ENCODE measurements at regions not wholly inside any gene's neighbourhood (a gene's known extent, or its start where the extent isn't known, plus 50 kb on each side); places are given as distances from the start of the nearest gene placed in this dataset.

DNA sequence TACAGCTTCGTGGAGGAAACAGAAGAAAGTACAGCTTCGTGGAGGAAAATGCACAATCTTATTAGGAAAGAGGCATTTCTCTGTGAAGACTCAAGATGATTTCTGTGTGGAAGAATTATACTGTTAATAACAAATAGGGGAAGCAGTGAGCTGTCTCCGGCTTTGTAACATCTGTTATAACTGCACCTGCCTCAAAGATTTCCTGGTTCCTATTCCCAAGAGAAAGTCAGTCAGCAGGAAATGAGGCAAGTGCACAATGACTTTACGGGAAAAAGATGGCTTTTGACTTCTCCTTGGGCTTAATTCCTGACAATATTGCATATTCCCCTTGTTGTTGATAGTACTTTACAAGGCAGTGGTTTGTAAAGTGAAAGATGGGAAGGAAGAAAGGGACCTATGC is 538.5 kb downstream of the BMP2 start:
- in situ Hi-C loops (cut with MboI; ENCODE audit: low sequenced_read_pairs): no loop called here

DNA sequence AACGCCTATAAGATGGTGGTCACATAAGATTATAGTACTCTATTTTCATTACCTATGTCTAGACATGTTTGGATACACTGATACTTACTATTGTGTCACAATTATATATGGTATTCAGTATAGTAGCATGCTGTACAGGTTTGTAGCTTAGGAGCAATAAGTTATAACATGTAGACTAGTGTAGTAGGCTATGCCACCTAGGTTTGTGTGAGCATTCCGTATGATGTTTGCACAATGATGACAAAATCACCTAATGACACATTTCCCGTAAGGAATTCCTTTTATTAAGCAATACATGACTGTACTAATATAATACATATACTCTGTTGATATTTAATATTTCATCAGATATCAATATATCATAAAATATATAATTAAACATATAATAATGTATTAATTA is 540.7 kb downstream of the BMP2 start:
- in situ Hi-C loops (cut with MboI; ENCODE audit: low sequenced_read_pairs): no loop called here

DNA sequence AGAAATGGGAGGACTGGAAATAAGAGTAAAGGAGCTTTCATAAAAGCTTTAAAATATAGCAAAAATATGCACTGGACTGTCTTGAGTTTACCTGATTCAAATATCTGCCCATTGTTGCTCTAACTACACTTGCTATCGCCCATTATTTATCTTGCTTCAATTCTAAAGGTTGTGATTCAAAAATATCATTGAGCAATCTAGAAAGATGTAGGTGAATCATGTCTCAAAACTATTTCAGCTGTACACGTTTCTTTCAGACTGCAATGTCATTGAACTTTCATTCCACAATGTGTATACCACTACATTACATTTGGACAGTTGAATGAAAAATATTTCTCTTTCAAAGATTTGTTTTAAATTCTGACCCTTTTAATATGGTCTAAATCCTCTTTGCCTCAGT is 545.6 kb downstream of the BMP2 start:
- in situ Hi-C loops (cut with MboI; ENCODE audit: low sequenced_read_pairs): no loop called here

DNA sequence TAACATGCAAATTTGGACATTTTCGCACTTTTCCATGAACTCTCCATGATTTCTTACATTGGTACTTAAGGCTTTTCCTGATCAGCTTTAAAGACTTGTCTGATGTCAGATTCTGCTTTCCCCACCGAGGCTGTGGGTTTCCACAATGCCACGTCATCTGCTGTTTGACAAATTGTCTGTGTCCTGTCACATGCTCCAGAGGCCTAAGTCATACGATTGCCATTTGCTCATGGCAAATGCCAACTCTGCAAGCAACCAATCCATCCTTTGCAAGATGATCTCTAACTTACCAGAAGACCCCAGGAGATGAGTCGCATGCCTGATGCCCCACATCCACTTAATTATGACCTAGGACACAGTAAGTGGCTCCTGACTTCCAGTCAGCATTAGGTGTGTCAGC is 556.5 kb downstream of the BMP2 start:
- in situ Hi-C loops (cut with MboI; ENCODE audit: low sequenced_read_pairs): no loop called here

DNA sequence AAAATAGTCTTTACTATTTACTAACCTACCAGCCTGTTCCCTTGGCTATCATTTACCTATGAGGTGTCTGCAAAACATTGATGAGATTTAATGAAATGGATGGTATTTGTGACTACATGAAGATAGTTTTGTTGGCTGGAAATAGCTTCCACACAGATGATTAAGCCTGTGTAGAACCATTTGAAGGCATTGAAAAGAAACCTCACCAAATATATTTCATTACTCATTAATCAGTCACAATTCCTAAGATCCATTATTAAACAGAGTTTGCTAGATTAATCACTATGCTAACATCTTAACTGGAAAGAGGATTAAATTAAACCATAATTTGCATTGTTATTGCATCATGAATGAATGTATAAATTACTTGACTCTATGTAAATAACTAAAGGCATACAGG is 560.3 kb downstream of the BMP2 start:
- in situ Hi-C loops (cut with MboI; ENCODE audit: low sequenced_read_pairs): no loop called here

DNA sequence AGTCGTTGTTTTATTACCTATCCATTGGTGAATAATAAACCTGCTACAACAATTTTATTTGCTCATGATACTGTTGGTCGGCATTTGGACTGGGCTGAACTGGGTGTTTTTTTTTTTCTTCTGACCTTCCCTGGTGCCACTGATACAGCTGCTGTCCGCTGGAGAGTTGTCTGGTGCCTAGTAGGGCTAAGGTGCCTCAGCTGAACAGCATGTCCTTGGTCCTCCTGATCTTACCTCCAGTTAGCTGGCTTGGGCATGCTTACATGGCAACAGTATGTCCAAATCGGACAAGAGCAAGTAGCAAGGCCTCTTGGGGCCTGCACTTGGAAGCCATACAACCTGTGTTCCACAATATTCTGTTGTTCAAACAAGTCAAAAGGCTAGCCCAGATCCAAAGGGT is 563.4 kb downstream of the BMP2 start:
- in situ Hi-C loops (cut with MboI; ENCODE audit: low sequenced_read_pairs): no loop called here

DNA sequence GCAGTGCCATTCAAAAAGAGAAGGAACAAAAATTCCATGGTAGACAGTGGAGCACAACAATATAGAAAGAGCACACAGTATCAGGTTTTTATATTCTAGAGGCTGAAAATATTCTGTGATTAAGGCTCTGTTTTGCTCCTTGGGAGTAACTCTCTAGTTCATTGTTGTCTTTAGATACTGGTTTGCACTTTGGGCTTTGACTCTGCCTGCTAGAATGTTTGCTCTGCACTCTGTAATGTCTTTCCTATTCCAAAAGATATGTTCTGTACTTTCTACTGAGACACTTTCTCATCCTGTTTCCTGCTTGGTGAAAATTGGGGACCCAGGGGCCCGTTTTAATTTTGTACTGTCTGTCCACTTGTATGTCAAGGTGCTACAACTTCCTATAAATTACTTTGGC is 564.7 kb downstream of the BMP2 start:
- in situ Hi-C loops (cut with MboI; ENCODE audit: low sequenced_read_pairs): no loop called here

DNA sequence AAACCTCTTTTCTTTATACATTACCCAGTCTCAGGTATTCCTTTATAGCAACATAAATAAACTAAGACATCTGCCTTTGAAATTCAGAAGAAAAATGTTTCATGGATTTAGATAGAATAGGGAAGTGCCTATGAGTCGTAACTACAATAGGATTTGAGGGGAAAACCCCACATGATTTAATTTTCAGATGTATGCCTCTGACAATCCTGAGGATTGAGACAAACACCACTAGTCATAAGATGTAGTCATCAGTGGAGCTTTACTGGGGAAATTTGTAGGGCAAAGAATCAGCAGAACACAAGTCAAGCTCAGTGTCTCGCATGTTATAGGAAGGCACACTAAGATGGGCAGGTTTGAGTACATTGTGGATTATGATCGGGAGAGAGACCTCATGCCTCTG is 566.4 kb downstream of the BMP2 start:
- in situ Hi-C loops (cut with MboI; ENCODE audit: low sequenced_read_pairs): no loop called here

DNA sequence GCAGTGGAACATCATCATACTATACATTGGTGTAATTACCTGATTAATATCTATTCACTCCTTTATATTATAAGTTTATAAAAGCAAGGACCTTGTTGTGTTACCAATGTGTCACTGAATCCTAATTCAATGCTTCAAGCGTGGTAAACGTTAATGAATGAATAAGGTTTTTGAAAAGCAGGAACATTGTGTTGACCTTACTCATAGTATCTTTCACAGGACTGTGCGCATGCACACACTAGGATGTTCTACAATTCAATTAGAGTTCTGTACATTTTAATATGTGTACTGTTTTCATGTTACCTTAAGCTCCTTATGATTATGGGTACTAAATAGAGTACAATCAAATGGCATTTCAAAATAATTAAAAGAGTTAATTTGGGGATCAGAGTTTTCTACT is 578.5 kb downstream of the BMP2 start:
- in situ Hi-C loops (cut with MboI; ENCODE audit: low sequenced_read_pairs): no loop called here

DNA sequence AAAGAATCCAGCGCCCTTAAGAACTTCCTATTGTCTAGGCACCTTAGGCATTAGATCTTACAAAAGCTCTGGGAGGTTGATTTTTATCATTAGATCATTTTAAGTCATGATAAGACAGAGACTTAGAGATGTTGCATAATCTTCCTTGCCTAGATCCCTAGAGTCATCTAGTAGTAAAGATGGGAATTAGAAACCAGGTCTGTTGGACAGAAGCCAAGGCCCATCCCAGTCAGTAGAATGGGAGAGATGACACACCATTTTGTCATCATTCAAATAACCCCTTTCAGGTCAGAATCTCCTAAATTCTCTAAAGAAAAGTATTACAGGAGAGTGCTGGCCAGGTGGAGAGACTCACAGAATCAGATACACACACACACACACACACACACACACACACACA is 579.1 kb downstream of the BMP2 start:
- in situ Hi-C loops (cut with MboI; ENCODE audit: low sequenced_read_pairs): no loop called here

DNA sequence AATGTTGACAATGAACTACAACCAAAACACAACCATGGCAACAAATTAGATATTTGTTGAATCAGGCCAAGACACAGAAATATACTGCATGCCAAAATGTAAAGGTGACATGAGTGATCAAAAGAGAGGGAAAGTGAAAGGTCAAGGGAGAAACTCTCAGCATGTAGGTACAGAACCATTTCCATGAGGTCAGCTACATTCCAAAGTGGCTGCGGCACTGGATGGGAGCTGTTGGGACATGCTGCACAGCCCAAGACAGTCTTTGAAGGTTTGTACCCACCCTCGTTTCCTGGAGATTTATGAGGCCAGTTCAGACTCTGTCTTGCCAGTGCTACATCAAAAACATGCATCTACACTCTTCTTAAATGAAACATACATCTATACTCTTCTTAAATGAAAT is 579.9 kb downstream of the BMP2 start:
- in situ Hi-C loops (cut with MboI; ENCODE audit: low sequenced_read_pairs): no loop called here

DNA sequence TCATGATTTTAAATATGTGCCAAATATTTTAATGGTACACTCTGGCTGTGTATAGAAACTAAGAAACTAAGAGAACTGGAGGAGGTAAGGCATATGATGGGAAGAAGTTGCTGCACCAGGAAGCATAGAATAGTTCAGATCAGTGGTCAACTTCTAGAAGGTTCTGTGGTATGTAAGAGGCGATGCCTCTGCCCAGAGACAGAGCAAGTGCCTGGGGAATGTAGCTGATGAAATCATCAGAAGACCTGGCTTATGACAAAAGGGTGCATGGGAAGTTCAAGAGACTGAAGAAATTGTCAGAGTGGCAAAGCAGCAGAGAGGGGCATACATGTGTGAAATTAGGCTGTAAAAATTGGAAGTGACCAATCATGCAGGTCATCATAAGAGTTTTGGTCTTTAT is 580.8 kb downstream of the BMP2 start:
- in situ Hi-C loops (cut with MboI; ENCODE audit: low sequenced_read_pairs): no loop called here

DNA sequence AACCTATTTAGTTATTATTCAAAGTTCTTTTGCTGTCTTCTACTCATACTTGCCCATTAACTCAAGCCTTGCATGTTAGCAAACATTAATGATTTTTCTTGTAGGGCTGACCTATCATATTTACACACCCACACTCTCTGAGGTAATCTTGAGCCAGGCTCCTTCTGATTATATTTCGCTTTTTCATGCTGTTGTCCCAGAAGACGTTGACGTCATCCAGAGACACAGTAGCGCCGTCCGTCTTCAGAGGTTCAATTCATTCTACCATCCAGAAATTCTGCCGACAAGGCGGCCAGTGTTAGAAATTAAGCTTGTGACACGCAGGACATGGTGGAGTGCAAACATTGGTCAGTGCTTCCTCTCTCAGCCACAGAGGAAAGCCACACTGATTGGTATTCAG is 584.7 kb downstream of the BMP2 start:
- in situ Hi-C loops (cut with MboI; ENCODE audit: low sequenced_read_pairs): no loop called here

DNA sequence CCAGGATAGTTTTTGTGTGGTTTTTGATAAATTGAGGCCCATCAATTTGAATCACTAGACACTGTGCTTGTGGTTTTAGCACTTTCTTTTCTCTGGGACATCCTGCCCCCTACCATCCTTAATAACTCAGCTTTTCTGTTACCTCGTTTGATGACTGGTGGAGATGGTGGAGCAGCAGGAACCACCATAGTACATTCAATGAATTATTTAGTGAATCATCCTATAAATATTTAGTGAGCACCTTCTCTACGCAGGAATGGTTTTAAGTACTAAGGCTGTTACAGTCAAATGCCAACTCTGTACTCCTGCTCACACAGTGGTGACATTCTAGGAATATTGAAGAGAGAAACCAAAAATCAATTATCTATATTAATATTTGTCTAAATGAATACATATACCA is 585.2 kb downstream of the HAO1 start:
- in situ Hi-C loops (cut with MboI; ENCODE audit: low sequenced_read_pairs): no loop called here

DNA sequence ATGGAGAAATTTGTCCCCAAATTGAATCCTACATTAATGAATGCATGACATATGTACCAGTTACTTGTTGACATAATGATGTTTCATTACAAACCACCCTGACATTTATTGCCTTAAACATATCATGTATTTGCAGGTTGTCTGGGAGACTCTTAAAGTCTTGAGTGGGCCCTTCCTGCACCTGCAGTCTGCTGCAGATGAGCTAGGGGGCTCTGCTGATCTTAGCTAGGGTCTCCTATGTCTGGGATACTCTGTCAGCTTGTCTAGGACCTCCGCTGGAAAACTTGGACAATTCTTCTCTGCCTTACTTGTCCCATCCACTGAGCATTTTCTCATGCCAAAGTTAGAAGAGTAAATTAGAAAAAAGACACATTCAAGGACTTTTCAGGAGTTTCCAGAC is 581.6 kb downstream of the HAO1 start:
- in situ Hi-C loops (cut with MboI; ENCODE audit: low sequenced_read_pairs): no loop called here

DNA sequence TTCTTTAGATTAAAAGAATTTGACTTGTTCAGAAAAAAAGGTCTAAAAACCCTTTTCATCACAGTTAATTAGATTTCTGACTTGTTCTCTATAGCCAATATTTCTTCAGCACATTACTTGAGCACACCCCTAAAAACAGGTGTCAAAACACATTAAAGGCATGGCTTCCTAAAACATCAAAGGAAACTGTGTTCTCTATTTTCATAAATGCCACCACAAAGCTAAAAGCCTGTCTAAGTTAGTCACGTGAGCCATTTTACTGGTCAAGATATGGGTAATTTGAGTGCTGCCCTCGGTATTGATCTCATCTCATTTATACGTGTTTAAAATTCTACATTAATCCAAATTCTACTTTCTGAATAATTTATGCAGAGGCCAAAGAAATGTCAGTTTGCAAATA is 580.5 kb downstream of the HAO1 start:
- in situ Hi-C loops (cut with MboI; ENCODE audit: low sequenced_read_pairs): no loop called here

DNA sequence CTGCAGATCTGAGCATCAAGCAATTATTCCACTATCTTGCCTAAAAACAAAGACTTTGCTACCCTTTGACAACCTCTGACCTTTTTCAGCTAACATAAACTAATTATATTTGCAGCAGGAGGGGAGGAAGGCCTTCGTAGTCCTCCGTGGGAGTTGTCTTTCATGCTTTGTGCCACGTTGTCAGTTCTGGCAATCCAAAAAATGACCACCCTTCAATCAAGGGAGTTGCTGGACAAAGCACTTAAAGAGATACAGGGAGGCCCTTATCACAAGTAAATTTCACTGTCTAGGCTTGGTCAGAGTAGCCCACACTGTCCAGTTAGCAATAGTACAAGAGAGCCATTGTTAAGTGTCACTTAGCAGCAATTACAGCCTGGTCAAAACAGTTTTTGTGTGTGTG is 578.9 kb downstream of the HAO1 start:
- in situ Hi-C loops (cut with MboI; ENCODE audit: low sequenced_read_pairs): no loop called here

DNA sequence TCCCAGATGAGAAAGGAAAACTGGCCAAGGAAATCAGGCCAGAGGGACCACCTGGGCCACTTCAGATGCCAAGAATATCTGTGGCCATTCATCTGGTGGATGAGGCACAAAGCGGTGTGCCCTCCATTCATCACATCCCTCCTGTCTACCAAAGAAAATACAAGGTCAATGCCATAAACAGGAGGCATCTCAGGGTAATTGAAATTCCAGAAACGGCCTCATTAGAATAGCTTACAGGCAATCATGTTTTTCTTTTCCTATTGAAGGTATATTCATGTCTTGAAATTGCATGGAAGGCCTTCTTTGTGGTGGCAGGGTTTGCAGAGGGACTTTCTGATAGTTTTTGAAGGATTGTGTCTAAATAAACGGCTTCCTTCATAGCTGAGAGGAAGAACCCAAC is 578.3 kb downstream of the HAO1 start:
- in situ Hi-C loops (cut with MboI; ENCODE audit: low sequenced_read_pairs): no loop called here

DNA sequence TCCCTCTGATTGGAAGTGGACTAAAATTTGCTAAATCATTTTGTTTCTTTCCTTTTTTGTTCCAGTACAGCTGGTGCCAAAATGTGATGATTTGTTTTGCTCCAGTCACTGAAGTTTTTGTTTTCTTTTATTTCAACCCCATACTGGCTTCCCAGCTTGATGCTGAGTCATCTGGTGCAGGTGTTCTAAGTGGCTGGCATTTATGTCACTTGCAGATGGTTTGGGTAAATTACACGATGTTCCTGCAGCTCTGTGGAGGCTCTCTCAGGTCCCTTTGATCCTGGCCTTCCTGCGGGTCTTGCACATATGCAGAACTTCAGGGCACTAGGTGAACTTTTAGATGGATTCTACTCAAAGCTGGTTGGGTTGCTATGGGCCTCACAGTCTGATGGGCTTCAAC is 577.7 kb downstream of the HAO1 start:
- in situ Hi-C loops (cut with MboI; ENCODE audit: low sequenced_read_pairs): no loop called here

DNA sequence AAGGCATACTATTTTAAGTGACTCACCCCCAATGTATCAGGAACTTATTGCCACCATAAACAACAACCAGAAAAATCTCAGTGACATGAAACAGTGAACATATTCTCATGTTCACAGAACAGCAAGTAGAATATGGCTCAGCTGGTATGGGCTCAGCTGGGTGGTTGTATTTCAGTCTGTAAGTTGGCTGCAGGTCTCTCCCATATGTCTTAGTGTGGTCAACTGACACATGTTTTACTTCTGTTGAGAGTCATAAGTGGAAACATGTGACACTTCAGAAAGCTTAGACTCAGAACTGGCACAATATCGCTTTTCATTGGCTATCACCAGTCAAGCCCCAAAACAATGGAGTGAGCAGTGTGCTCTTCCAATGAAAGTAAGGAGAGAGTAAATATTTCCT is 574.1 kb downstream of the HAO1 start:
- in situ Hi-C loops (cut with MboI; ENCODE audit: low sequenced_read_pairs): no loop called here

DNA sequence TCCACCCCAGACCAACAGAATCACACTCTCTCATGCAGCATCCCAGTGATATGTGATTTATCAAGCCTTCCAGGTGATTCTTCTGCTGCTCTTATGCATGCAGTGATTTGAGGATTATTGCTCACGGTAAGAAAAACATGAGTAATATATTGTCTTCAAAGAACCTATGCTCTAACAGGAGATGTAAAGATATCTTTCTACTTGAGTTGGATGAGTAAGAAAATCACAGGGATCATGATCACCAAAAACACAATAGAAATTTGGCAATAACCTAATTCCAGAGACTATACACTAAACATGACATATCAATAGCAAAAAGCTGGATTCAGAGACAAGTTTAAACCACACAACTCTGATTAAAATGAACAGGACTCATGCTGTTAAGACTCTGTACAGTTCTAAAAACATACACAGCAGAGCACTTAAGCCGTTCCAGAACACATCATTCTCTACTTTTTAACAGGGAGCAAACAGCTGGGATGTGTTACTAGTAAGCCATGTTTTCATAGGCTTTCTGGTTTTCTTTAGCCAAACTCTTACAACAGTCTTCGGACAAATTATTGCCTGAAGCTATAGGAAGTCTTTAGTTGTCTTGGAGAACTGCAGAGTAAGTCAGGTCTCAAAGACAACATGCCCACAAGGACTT is 568.6 kb downstream of the HAO1 start:
- in situ Hi-C loops (cut with MboI; ENCODE audit: low sequenced_read_pairs): no loop called here

DNA sequence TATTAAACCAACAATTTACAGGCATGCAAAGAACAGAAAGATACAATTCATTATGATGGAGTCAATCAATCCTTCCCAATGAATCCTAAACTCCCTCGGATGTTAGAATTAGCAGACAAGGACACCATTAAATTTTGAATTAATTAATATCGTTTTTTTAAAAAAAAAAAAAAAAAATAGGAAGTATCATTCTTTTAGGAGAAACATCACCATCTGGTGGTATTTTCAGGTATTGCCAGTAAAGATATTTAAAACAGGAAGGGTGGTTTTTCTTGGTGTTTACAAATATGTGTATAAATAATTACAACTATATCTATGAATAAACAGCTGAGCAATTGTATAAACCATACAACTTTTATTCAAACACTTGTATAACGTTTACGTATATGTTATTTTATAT is 564.4 kb downstream of the HAO1 start:
- in situ Hi-C loops (cut with MboI; ENCODE audit: low sequenced_read_pairs): no loop called here

DNA sequence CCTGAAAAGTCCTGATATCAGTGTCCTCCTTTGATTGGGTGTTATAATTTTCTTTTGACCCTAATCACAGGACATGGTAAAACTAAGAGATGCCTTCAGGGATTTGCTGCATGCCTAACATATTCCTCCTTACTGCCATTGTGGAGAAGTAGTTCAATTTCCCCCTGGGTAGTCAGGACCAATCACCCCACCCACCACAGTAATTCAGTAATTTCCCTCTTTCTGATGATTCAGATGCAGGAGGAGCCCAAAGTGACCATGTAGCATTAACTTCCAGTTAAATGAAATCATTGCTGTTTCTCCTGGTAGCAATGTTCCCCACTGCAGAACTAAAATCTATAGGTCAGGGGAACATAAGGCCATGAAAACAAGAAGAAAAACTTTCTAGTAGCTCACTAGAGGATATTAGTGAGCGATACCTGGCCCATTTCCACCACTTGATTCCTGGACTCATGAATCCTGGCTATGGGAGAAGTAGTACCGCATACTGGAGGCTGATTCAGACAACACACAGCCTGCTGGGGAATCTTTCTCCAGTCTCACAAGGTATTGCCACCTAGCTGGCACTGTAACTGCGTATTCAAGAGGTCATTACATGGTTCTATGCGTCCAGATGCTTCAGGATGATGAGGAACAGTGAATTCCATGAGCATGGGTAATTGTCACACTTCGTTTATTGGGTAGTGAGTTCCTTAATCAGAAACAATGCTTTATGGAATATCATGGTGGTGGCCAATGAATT is 561.2 kb downstream of the HAO1 start:
- in situ Hi-C loops (cut with MboI; ENCODE audit: low sequenced_read_pairs): no loop called here

Data from HL-60/S4 treated with retinoic acid at 250 ng/mL for 4 days and 3 days (cell line).